Pancreas (tissue), 10 donors: ENCODE measurements at regions not wholly inside any gene's neighbourhood (a gene's known extent, or its start where the extent isn't known, plus 50 kb on each side); places are given as distances from the start of the nearest gene placed in this dataset.

Source experiments
- ATAC-seq, 4 donors: fragments of 200-7000 bp; cut with Tn5 transposase; one replicate each; pipeline versions ENCODE4 v1.8.0 to v1.9.1; 2020; ENCODE audit warnings: mild to moderate bottlenecking in 4 of 4, moderate library complexity in 4 of 4
- DNase-seq, 6 donors: peaks; one replicate each; pipeline ENCODE4 v3.0.0-alpha.2; 2020
- FAIRE-seq: peaks from 2 replicates; lab custom pipeline; 2012; peaks lifted over from hg19 to GRCh38; lab: Jason Lieb, UNC
- H3K27ac ChIP-seq, 4 donors: fragments of 200-600 bp; sonication (generic); 1 replicate in 3 of 4; 2 replicates in 1 of 4; pipeline versions ENCODE4 v1.5.0 to v1.8.0; 2020
- H3K27me3 ChIP-seq, 4 donors: fragments of 200-600 bp; one replicate each; pipeline ENCODE4 v1.8.0; 2021
- H3K36me3 ChIP-seq, 3 donors: fragments of 200-600 bp; sonication (generic) in 1 of 3; one replicate each; pipeline versions ENCODE4 v1.5.0 to v1.8.0; 2020 to 2021
- H3K4me1 ChIP-seq, 3 donors: fragments of 200-600 bp; one replicate each; pipeline ENCODE4 v1.8.0; 2021
- H3K4me3 ChIP-seq, 4 donors: fragments of 200-600 bp; sonication (generic) in 2 of 4; one replicate each; pipeline versions ENCODE4 v1.5.0 to v1.8.0; 2020 to 2021
- H3K9me3 ChIP-seq, 4 donors: fragments of 200-600 bp; one replicate each; pipeline ENCODE4 v1.8.0; 2021
- WGBS, 2 donors: extraction: QIAGEN DNeasy Blood & Tissue Kit; methylation state at CpG; one replicate each; pipeline ENCODE4 v1.1.7; 2013; 5-methylcytosine and 5-hydroxymethylcytosine counted together
- intact Hi-C, 3 donors: fragments of 100-400 bp; cut with DNase I; formaldehyde crosslinking; loops; one replicate each; pipeline versions ENCODE4 v1.11.1 to v1.14.2; 2022
- TF ChIP-seq, protein P1 (sequence below), 4 donors: fragments of 200-600 bp; sonication (generic) in 3 of 4; IDR thresholded peaks; one replicate each; pipeline versions ENCODE4 v1.5.0 to v1.8.0; 2021; ENCODE audit warnings: antibody characterized with exemption in 4 of 4
- donor health status: healthy with polysubstance abuse.
- donor health status: DM: no; HTN: no; CAD: no; lungs with moderate emphysema.
- donor health status: DM: no; HTN: no; CAD: no.
- donor health status: control.
- donor health status: control.
- donor health status: Bipolar disorder and iron deficiency.
- donor health status: DM: yes; HTN: yes; CAD: no.
- donor health status: DM: no; HTN: no; CAD: no.
- donor health status: DM: no; HTN: no; CAD: no.
- donor health status: DM: yes; HTN: yes; CAD: no.

DNA sequence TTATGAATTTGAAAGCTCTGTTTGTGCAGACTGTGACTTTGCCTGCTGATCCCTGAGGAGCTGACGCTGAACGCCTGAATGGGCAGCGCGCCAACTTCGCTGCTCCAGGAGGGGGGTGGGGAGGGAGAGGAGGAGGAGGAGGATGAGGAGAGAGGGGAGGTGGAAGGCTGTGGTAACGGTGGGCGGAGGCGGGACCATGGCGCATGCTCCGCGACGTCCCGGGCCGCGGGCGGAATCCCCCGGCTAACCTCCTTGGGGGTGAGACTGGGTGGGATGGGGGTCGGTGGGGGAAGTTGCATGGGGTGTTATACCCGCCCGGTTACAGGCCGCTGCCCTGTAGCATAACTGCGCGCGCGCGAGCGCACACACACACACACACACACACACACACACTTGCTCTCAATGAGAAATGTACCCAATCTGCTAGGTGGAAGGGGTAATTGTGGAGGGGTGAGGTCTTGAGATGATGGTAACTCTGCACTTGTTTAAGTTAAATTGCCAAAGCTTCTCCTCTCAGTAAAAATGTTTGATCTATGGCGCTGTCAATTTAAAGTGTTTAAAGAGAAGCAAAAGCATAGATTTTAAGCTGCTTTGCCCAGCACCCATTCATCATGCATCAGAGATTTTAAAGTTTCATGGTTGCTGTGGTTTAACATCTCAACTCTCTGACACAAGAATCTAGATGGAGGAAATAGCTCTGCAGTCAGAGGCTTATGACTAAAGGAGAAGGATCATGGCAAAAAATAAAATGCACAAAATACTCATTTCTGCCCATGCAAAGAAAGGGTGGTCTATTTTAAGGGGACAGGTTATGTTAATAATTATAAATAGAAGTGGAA is 76.6 kb upstream of the TBCA start:
- Histone ChIP-seq H3K4me1 (no peaks in the 10 kb centered on the region), H3K4me3 (peak overlapping the region in 3 of 4 donors; percentile 21 to 50 (median 42)), H3K36me3 (no peaks in the 10 kb centered on the region), H3K9me3 (no peaks in the 10 kb centered on the region), H3K27ac (no peak overlapping the region), H3K27me3 (peaks cover 0 to 17% (median 1%) of the 10 kb centered on the region in 4 donors)
- ATAC-seq (peak in 3 of 4 donors; percentile 72 to 77 (median 73)), FAIRE-seq (no peak), DNase-seq (peak; percentile 23 to 78 (median 48))
- TF ChIP-seq, protein P1, sequence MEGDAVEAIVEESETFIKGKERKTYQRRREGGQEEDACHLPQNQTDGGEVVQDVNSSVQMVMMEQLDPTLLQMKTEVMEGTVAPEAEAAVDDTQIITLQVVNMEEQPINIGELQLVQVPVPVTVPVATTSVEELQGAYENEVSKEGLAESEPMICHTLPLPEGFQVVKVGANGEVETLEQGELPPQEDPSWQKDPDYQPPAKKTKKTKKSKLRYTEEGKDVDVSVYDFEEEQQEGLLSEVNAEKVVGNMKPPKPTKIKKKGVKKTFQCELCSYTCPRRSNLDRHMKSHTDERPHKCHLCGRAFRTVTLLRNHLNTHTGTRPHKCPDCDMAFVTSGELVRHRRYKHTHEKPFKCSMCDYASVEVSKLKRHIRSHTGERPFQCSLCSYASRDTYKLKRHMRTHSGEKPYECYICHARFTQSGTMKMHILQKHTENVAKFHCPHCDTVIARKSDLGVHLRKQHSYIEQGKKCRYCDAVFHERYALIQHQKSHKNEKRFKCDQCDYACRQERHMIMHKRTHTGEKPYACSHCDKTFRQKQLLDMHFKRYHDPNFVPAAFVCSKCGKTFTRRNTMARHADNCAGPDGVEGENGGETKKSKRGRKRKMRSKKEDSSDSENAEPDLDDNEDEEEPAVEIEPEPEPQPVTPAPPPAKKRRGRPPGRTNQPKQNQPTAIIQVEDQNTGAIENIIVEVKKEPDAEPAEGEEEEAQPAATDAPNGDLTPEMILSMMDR (IDR thresholded peaks at IDR 0.05), result no peak
- intact Hi-C loops, result no loop called here
- WGBS, 2 donors, result 8 to 10% methylated on average over 15 to 28 of the region's 28 CpGs

DNA sequence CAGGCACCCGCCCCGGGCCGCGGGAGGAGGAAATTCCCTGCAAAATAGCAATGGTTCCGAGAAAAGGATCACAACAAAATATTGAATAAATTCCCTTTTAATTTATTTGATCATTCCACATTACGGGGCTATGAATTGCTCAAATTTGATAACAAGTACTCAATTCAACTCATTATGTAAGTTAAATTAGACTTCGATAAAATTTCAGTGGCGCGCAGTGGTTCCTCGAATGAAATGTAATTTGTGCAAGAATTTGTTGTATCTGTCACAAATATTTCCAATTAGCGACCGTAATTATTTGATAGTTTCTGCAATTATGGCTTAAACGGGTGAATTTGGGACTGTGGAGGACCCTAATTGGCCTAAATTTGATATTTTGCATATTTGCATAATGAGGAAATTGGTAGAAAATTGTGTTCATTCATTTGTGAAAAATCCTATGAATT is 76.0 kb upstream of the TBCA start:
- ATAC-seq, result no peak
- DNase-seq, result no peak
- no peaks in the 10 kb centered on the region for H3K9me3 ChIP-seq
- TF ChIP-seq, protein P1 (IDR thresholded peaks at IDR 0.05), result no peak
- FAIRE-seq, result no peak
- intact Hi-C loops, result no loop called here
- H3K27me3 ChIP-seq, result peaks cover 0 to 17% (median 1%) of the 10 kb centered on the region in 4 donors
- H3K27ac ChIP-seq, result no peak overlapping the region
- 3 to 5% methylated on average over 12 to 13 of the region's 13 CpGs for WGBS, 2 donors
- H3K4me3 ChIP-seq, result peak overlapping the region; percentile 10 to 50 (median 32)
- H3K36me3 ChIP-seq, result no peaks in the 10 kb centered on the region
- H3K4me1 ChIP-seq, result no peaks in the 10 kb centered on the region

DNA sequence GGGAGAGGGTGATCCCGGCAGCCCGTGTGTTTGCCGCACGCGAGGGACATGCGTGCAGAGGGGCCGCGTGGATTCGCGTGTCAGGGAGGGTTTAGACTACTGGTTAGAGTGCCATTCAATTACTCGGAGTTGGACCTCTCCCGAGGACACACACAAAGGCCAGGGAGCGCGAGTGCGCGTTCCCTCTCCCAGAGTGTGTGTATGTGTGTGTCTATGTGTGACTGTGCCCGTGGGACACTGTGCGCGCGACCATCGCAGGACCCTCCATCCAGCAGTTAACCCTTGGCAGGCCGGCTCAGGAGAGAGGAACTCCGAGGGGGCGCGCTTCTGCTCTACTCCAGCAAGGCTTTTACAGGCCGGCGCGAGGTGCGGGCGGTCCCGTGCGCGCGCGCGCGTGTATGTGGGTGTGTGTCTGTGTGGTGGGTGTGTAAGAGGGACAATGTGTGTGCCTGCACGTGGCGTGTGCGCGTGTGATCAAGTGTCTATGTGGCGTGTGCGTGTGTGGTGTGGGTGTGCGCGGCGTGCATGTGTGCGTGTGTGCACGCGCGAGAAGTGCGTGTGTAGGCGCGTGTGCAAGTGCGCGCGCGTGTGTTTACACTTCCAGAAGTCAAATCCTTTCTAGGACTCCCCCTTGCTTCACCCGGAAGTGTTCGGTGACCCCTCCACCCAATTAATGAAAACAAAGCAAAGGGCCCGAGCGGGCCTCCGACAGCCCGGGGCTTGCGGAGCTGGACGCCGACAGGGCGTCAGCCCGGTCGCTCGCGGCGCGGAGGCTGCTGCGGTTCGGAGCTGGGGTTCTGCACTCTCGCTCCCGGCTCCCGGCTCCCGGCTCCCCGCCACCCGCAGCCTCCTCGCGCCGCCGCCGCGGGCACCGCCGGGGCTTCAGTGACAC is 75.3 kb upstream of the TBCA start:
- TF ChIP-seq, protein P1 (IDR thresholded peaks at IDR 0.05), result no peak
- Histone ChIP-seq H3K36me3 (no peaks in the 10 kb centered on the region), H3K9me3 (no peaks in the 10 kb centered on the region), H3K4me1 (no peaks in the 10 kb centered on the region), H3K27me3 (peaks cover 0 to 17% (median 1%) of the 10 kb centered on the region in 4 donors), H3K4me3 (peak overlapping the region; percentile 10 to 50 (median 32)), H3K27ac (no peak overlapping the region)
- FAIRE-seq (no peak), DNase-seq (peak in 3 of 6 donors; percentile 9 to 74 (median 64)), ATAC-seq (peak; percentile 38 to 77 (median 70))
- intact Hi-C loops, result no loop called here
- WGBS, 2 donors, result 22 to 23% methylated on average over 84 to 89 of the region's 89 CpGs

DNA sequence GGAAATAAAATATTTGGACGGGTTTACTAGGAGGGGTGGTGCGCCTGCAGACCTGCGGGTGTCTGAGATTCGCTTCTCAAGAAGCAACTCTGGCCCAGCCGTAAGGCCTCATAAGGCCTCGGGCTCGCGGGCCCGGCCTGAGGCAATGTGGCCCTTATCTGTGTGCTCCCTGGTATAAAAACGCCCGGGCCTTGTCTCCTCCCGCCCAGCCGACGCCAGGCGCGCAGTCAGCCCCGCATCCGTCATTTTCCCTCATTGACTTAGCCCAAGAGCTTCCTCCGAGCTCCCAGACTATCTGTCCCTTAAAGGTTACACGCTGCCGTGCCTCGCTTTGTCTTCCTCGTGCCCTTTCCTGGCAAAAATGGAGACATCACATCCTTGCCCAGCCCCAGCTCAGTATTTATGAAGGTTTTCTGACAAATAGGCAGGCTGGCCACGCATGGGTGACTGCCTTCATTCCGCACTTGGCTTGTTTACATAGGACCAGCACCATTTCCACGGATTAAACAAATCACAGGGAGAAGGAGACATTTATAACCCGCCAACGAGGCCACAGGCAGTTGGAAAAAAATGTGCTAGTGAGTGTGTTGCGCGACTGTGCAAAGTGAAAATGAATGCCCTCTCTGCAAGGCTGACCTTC is 74.5 kb upstream of the TBCA start:
- no peaks in the 10 kb centered on the region for H3K4me1 ChIP-seq
- FAIRE-seq (no peak), ATAC-seq (no peak), DNase-seq (no peak)
- 88 to 89% methylated on average over 30 of the region's 30 CpGs for WGBS, 2 donors
- no peaks in the 10 kb centered on the region for H3K9me3 ChIP-seq
- H3K27ac ChIP-seq, result no peak overlapping the region
- TF ChIP-seq, protein P1 (IDR thresholded peaks at IDR 0.05), result no peak
- H3K4me3 ChIP-seq, result no peak overlapping the region
- intact Hi-C loops, result no loop called here
- peaks cover 0 to 17% (median 1%) of the 10 kb centered on the region in 4 donors for H3K27me3 ChIP-seq
- no peaks in the 10 kb centered on the region for H3K36me3 ChIP-seq
